MV-4-11 (cell line): ENCODE measurements at regions not wholly inside any gene's neighbourhood (a gene's known extent, or its start where the extent isn't known, plus 50 kb on each side); places are given as distances from the start of the nearest gene placed in this dataset.

Source experiments
- DNase-seq: peaks from one replicate; lab custom pipeline; 2025; lab: John Stamatoyannopoulos, UW

DNA sequence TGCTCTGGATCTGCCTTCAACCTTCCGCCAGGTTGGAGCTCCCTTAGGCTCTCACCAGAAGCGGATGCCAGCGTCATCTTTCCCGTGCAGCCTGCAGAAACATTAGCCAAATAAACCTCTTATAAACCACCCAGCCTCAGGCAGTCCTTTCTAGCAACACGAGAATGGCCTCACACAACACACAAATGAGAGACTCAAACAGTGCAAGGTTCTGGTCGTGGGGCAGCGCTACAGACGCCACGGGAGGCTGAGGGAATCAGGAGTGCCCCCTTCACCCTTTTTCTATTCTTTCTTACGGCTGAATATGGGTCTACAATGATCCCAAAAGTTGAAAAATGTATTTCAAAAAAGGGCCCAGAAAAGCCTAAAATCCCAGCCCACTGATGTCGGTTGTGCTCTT, 96.4 kb downstream of the FOXL3 start:
- no peak for DNase-seq

DNA sequence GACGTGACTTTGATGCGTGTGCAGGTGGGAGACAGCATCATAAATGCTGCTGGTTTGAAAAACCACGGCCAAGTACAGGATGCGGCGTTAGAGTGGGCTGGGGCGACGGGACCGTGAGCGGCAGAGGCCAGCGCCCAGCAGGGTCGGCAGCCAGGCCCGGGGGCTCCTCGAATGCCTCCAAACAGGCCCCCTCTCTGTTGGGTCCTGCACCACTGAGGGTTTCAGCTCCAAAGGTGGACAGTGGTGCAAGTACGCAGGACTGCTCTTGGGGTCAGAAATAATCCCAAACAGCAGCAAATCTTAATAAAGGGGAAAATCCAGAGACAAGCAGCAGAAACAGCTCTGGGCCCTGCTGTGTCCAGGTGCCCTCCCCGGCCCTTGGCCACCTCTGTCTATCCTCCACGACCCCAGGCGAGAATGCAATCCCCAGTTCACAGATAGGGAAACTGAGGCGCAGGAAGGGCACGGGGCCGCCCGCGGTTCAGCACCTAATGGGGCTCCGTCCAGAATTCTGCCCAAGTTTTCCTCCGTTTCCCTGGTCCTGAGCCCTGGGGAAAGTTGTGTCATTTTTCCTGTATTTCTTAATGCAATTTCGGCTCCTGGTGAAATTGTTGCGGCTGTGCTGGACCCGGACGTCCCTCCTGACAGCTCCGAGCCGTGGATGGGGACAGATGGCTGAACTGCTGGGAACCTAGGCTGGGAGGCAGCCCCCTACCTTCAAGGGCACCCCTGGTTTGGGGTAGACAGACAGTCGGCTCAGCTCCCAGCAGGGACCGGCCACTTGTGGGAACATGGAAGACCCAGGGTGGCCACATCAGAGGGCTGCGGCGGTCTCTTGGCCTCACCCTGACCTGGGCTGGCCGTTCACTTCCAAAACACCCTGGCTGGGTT, 97.4 kb downstream of the FOXL3 start:
- DNase-seq = no peak

DNA sequence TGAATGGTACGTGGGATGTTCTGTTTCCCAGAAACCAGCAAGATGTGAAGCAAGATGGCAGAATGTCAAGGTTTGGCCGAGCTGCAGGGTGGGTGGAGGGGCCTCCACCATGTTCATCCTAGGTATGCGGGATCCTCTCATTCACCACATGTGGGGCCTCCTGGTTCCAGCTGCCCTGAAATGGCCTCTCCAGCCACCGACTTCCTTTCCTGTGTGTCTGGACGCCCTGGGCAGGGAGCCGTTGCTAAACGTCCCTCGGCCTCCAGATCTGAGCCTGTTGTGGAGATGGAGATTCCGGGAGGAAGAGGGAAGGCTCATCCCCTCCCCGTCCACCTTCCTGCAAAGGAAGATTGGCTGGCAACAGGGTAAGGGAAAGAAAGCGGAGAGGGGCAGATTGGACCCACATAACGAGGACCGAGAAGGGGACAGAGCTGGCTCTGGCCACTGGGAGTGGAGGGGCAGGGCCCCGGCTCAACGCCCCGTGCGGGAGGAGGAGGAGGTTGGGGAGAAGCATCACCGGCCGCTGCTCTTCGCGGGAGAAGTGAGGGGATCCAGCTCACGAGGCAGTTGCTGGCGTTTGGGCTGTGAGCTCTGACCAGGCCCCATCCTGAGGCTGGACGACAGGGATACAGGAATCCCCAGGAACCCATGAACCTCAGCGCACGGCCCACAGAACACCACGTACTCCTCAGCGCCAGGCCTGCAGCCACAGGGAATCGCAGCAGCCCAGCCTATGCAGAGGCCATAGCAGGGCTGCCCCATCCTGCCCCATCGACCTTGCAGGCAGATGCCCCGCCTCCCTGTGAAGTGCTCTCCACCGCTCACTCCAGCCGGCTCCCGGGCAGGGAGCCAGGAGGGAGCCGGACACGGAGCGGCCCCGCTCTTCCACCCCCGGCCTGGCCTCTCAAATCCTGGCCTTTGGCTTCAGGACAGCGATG, 98.3 kb downstream of the FOXL3 start:
- DNase-seq = no peak

DNA sequence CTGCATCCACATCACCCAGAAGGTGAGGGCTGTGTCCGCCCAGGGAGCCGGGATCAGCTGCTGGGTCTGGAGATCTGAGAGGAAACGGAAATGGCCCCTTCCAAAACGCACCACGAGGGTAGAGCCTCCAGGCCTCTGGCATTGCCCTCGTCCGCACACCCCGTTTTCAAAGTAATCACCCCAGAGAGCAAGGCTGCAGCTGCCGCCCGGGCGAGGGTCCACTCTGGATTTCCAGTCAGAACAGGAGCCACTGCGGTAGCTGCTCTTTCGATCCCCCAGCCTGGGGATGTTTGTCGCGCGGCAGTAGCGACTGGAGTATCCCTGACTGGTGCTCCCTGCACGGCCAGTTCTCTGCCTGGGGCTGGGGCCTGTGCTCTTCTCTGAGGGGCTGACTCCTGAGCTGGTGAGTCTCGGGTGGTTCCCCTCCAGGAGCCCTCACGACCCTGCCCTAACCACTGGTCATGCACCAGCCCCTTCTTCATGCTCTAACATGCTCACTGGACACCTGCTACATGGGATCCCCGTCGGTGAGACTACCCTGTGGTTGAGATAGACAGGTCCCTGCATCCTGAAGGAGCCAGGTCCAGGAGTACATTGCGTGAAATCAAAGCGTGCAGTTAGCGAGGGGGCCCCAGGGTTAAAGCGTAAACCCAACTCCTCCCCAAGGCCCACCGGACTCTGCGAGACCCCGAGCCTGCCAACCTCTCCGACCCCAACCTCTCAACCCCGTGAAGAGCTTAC, 99.2 kb downstream of the FOXL3 start:
- no peak for DNase-seq

DNA sequence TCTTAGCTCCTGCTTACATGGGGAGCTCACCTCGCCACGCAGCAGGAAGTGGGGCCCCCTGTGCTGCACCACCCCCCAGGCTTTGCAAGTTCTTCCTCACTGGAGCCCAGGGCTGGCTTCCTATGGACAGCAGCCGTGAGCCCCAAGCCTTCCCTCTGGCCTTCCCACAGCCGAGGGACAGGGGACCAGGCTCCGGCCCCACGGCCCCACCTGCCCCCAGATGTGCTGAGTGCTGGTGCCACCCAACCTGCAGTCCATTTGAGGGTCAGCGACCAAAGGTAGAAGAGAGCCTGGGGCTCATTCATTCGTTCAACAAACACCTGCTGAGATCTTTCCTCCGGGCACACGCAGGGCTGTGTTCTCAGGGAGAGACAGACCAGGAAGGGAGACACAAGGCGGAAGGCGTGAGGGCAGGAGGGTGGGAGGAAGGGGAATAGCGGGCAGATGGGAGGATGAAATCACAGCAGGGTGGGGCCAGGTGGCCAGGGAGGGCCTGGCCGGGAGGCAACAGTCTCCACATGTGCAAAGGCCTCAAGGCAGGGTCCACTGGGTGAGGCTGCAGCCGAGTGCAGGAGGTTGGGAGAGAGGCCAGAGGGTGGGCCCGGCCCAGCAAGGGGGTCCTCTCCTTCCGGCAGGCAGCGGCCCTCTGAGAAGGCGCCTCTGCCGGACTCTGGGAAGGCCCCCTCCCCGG, 100.1 kb downstream of the FOXL3 start:
- no peak for DNase-seq

DNA sequence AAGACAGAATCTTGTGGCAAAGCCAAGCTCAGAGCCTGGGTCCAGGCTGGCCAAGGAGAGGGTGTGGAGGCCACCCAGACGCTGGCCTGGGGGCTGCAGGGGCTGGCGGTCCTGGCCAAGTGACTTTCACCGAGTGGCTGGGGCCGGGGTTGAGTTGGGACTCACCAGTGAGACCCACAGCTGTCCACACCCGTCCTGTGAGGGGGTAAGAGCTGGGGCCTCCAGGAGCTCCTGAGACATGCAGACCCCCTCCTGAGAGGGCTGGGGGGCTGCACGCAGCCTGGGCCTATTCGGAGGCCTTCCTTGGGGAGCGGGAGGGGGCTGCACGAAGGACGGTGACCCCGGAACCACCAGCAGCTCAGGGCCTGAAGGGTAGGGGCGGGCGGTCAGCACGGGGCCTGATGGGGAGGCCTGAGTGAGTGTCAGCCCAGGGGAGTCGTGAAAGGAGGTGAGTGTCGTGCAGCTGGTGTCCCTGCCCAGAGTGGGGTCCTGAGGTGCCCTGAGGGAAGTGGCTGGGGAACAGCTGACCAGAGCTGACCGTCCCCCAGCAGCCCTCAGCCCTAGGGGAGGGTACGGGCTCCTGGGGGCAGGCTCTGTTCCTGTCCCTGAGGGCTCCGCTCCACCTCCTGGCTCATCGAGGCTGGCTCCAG, 100.9 kb downstream of the FOXL3 start:
- DNase-seq = no peak

DNA sequence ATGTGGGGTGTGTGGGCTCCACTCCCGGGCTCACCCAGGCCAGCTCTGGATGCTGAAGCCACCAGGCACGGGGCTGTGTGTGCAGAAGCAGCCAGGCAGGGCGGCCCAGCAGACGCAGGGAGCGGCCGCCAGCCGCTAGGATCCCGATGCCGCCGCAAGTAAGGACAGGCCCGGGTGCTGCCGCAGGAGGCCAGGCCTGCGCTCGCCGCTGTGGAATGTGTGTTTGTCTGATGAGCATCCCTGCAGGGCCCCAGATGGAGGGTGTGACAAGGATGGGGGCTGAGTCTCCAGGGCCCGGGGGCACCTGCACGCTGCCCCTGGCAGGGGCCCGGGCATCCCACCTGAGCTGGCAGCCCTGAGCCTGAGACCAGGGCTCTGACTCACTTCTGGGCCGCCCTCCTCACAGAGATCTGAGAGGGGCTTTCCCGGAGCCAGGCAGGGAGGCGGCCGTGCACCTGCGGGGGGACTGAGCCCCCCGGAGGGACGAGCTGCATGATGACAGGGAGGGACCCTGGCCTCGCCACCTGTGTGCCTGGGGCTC, 101.5 kb downstream of the FOXL3 start:
- no peak for DNase-seq

DNA sequence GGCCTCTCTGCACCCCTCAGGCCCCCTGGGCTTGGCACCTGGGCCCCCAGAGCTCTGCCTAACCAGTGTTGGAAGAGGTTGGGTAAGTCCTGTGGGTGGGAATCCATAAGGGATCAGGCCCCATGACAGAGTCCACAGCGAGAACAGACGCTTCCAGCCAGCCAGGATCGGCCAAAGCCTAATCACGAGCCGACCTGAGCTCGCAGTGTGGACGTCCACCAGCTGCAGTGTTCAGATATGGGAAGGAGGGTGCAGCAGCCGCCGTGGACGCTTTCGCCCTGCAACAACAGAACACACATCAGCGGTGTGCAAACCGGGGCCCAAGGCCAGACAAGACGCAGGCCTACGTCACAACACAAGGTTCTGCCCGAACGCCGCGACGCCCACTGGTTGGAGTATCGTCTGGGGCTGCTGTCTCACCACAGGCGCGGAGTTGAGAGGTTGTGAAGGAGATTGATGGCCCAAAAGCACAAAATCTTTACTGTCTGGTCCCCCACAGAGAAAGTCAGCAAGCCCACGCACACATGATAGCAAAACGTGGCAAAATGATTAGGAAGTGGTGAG, 102.1 kb downstream of the FOXL3 start:
- DNase-seq = no peak

DNA sequence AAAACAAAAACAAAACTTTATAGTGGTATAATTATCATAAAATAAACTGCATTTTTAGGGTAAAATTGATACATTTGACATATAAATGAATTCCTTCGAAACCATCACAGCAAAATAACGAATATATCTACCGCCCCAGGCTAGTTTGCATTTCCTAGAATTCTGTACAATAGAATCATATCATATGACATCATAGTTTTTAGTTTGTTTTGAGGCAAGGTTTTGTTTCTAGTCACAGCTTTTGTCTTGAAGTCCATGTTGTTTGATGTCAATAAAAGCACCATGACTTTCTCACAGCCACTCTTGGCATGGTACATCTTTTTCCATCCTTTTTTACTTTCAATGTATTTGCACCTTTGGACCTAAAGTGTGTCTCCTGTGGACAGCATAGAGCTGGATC, 102.9 kb downstream of the FOXL3 start:
- DNase-seq = no peak

DNA sequence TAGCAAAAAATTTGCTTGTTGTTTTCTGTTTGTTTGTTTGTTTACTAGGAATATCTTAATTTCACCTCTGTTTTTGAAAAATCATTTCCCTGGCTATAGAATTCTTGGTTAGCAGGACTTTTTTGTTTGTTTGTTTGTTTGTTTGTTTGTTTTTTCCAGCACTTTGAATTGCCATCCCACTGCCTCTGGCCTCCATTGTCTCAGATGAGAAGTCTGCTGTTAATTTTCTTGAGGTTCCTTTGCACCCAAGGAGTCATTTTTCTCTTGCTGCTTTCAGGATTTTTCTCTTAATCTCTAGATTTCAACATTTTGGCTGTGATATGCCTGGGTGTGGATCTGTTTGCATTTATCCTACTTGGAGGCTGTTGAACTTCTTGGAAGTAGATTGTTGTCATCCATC, 105.7 kb downstream of the FOXL3 start:
- no peak for DNase-seq

DNA sequence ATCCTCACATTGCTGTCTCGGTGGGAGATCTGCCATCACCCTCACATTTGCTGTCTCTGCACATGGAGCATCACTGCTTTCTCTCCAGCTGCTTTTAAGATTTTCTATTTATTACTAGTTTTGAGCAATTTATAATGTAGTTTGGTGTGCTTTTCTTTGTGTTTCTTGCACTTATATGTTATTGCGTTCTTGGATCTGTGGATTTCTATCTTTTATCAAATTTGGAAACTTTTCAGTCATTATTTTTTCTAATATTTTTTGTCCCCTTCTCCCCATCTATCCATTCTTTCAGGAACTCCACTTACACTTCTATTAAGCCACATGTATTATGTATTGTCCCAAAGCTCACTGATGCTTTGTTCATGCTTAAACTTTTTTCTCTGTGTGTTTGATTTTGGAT, 108.9 kb downstream of the FOXL3 start:
- DNase-seq = no peak

DNA sequence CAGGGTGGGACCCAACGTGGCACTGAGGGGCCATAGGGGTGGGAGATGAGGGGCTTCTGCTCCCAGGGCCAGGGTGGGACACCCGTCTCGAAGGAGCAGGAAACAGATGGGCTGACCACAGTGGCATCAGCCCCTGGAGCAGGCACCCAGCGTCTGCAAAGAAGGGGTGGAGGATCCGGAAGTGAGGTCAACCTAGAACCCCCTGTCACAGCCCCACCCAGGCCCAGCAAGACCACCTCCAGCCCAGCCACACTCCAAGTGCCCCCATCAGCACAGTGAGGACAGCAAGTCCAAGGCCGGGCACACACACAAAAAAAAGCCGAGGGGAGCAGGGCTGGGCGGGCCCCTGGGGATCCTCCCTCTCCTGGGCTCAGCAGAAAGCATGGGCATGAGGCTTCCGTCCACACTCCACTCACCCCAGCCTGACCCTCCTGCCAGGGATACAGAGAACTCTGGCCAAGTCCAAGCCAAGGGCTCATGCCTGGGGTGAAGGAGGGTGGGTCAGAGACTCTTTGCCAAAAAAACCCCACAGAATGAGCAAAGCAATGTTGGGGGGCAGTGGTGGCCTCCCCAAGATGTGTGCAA, 111.0 kb downstream of the FOXL3 start:
- no peak for DNase-seq

DNA sequence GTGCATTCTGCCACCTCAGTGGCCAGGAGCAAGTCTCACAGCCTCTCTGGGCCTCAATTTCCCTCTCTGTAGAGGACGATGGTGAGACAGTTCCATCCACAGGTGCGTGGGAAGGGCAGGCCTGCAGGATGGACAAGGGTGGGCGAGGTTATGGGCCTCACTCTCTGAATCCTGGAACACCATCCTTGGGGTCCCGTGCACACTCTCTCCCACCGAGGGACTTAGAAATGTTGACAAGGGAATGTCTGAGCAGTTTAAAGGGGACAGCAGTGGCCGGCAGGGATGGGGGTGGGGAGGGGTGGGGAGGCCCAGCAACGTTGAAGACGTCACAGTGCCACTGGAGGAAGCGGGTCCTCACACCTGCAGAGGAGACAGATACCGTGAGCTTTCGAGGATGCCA, 111.5 kb downstream of the FOXL3 start:
- DNase-seq = no peak

DNA sequence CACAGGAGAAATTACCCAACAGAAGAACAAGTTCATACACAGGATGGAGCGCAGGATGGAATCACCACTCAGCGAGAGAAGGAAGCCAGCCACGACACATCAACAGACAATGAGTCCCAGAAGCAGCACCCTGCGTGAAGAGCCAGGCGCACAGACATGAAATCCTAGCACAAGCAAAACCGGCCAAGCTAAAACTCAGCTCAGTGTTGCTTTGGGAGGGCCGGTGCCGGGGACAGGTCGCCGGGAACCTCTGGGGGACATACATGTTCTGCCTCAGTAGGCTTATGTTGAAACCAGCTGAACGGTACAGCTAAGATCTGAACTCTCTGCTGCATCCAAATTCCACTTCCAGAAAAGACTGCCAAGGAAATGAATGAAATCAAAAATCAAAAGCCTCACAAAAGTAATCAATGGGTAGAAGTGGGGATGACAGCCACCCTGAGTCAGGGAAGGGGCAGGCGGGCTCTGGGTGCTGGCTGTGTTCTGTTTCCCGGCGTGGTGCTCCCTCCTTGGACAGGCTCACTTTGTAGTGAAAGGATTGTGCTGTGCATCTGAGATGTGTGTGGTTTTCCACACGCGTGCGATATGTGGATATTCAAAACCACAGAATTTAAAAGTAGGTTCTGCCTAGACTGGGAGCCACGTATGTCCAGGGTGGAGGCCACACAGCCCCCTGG, 114.7 kb downstream of the PDGFA start:
- DNase-seq = no peak

DNA sequence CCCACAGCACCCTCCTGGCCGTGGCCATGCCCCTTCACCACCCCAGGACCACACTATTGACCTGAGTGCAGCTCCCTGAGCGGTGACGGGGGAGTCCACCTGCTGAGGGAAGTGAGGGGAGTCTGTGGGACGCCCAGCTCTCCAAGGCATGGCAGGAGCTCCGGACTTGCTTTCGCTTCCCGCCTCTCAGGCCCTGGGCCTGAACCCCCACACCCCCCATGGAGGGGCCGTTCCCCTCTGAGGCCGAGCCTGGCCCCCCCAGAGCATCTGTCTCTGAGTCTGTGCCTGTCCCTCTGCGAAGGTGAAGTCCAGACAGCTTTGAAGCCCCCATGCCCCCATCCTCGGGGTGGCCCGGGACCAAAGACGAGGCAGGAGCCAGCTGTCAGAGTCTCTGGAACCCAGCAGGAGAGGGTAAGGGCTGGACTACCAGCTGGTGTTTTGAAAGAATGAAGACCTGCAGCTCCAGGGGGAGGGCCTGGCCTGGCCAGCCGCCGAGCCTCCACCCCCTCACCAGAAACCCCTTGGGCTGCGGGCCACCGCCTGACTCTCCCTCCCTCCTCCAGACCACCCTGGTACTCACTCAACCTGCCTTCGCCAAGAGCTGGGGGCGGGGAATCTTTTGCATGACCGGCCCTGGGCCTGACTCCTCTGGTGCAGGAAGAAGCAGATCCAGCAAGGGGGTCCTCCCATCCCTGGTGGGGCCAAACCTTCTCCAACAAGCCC, 114.0 kb downstream of the PDGFA start:
- no peak for DNase-seq

DNA sequence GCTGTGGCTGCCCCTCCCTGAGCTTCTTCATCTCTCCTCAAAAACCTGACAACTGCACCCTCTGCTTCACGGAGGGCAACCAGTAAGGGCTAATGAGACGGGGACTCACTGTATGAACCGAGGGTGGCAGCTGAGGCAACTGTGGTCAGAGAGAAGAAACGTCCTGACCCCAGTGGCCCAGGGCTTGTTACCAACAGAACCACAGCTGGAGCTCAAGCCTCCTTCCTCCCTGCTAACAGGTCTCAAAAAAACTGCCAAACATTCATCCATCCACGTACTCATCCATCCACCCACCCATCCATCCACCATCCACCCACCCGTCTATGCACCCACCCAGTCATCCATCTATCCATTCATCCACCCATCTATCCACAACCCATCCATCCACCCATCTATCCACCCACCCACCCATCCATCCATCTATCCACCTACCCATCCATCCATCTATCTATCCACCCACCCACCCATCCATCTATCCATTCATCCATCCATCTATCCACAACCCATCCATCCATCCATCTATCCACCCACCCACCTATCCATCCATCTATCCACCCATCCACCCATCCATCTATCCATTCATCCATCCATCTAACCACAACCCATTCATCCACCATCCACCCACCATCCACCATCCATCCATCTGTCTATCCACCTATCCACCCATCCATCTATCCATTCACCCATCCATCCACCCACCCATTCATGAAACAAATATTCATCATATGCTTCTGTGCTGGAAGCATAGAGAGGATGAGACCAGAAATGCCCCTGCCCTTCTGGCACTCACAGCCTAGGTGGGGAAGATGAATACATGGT, 111.7 kb downstream of the PDGFA start:
- no peak for DNase-seq

DNA sequence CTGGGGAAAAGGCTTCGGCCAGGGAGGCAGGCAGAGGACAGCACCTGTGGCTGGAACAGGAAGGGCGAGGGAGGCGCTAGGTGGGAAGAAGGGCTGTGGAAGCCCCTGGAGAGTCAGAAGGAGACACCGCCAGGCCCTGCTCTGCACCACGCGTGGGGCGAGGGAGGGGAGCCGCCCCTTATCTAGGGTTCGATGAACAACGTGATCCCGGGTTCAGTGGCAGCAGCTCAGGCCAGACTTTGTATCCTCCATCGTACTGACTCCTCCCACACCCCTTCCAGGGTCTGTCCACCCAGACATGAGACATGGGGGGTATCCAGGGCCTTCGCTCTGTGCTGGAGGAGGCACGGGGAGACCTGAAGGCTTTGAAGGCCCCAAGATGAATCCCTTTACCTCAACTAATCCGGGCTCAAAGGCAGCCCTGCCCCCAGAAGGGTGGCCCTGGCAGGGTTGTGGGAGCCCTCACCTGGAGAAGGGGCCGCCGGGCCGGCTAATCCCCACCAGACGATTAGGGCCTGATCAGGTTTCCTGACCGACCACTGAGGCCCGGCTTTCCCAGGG, 110.8 kb downstream of the PDGFA start:
- DNase-seq = no peak
